K562 (cell line): ENCODE measurements at regions not wholly inside any gene's neighbourhood (a gene's known extent, or its start where the extent isn't known, plus 50 kb on each side); places are given as distances from the start of the nearest gene placed in this dataset.

Source experiments
- ATAC-seq: fragments of 200-7000 bp; cut with Tn5 transposase; 3 replicates; pipeline ENCODE4 v1.9.1; 2020; ENCODE audit warnings: moderate library complexity
- BruUV-seq: library from RNA; stranded (reverse); fragments of 400-500 nt; replicated peaks from 2 replicates; lab custom pipeline; 2021; lab: Mats Ljungman, UMichigan
- CTCF ChIA-PET: fragments of 300-600 bp; formaldehyde crosslinking; extraction: SDS; loops from one replicate; lab custom pipeline; 2021; ENCODE audit warnings: low intra/inter-chr PET ratio; lab: Yijun Ruan, JAX
- POLR2A ChIA-PET: fragments of 300-600, 350-650 bp; sonication (Branson Sonifier 250); formaldehyde crosslinking; extraction: SDS; loops from one replicate; lab custom pipeline; 2021; ENCODE audit warnings: antibody characterized with exemption, inconsistent platforms; lab: Yijun Ruan, JAX
- DNase-seq, 4 experiments: peaks; one replicate each; pipeline versions ENCODE4 v3.0.0 to v3.0.0-alpha.2; 2011 to 2018; ENCODE audit warnings: low spot score in 3 of 4, mixed read lengths in 3 of 4; ENCODE audit errors: extremely low read depth in 1 of 4
- FAIRE-seq: peaks from 2 replicates; lab custom pipeline; 2011; peaks lifted over from hg19 to GRCh38; lab: Jason Lieb, UNC
- H2AFZ ChIP-seq: 2 replicates; pipeline ENCODE4 v1.6.0; 2011; ENCODE audit warnings: low read depth, low read length, control low read depth, inconsistent platforms
- H3K27ac ChIP-seq: fragments of 200-600 bp; 3 replicates; pipeline ENCODE4 v1.8.0; 2011; ENCODE audit warnings: low read depth, mild to moderate bottlenecking, control low read depth, inconsistent platforms, low read length, moderate library complexity, mixed read lengths; ENCODE audit errors: extremely low read depth
- H3K27me3 ChIP-seq, 2 experiments: fragments of 300-600 bp in 1 of 2; 2 replicates in 1 of 2; 3 replicates in 1 of 2; pipeline versions ENCODE4 v1.6.0 to v1.8.0; 2011; ENCODE audit warnings: inconsistent platforms in 2 of 2, low read length in 2 of 2, mild to moderate bottlenecking in 1 of 2, mixed read lengths in 1 of 2, moderate library complexity in 1 of 2; ENCODE audit not compliant: control insufficient read depth in 2 of 2, insufficient read depth in 2 of 2
- H3K36me3 ChIP-seq: fragments of 300-600 bp; 3 replicates; pipeline ENCODE4 v1.8.0; 2011; ENCODE audit warnings: mild to moderate bottlenecking, low read length, inconsistent platforms; ENCODE audit not compliant: control insufficient read depth, insufficient read depth
- H3K4me1 ChIP-seq, 2 experiments: fragments of 200-600 bp in 1 of 2; replicated peaks in 1 of 2; 2 replicates in 1 of 2; 3 replicates in 1 of 2; pipeline versions ENCODE4 v1.5.1 to v1.8.0; 2011; ENCODE audit warnings: inconsistent platforms in 2 of 2, low read length in 2 of 2, mild to moderate bottlenecking in 1 of 2, mixed read lengths in 1 of 2, moderate library complexity in 1 of 2; ENCODE audit not compliant: control insufficient read depth in 2 of 2, insufficient read depth in 2 of 2
- H3K4me2 ChIP-seq: 2 replicates; pipeline ENCODE4 v1.6.1; 2011; ENCODE audit warnings: low read length, control low read depth, inconsistent platforms, mixed read lengths; ENCODE audit not compliant: insufficient read depth
- H3K4me3 ChIP-seq: fragments of 200-600 bp; sonication (generic), shearing (Covaris generic); 2 replicates; pipeline ENCODE4 v1.5.1; 2016; ENCODE audit warnings: control low read depth, inconsistent platforms
- H3K79me2 ChIP-seq: fragments of 200-600 bp; 3 replicates; pipeline ENCODE4 v1.8.0; 2011; ENCODE audit warnings: low read length, inconsistent platforms; ENCODE audit not compliant: control insufficient read depth, insufficient read depth
- H3K9ac ChIP-seq, 2 experiments: 2 replicates each; pipeline versions ENCODE4 v1.6.0 to v1.6.1; 2011; ENCODE audit warnings: low read depth in 2 of 2, low read length in 2 of 2, control low read depth in 1 of 2, inconsistent platforms in 1 of 2, mild to moderate bottlenecking in 1 of 2, mixed read lengths in 1 of 2; ENCODE audit not compliant: insufficient read depth in 1 of 2
- H3K9me1 ChIP-seq: one replicate; pipeline ENCODE4 v1.6.0; 2011; ENCODE audit warnings: inconsistent platforms, mild to moderate bottlenecking, low read length, moderate library complexity; ENCODE audit not compliant: control insufficient read depth, insufficient read depth
- H3K9me3 ChIP-seq: replicated peaks from 2 replicates; pipeline ENCODE4 v1.5.1; 2011; ENCODE audit warnings: low read depth, low read length, inconsistent platforms; ENCODE audit not compliant: control insufficient read depth, insufficient read depth
- H4K20me1 ChIP-seq: replicated peaks from 2 replicates; pipeline ENCODE4 v1.6.1; 2011; ENCODE audit warnings: low read length, inconsistent platforms, mixed read lengths; ENCODE audit not compliant: control insufficient read depth, insufficient read depth
- BRF1 ChIP-seq: IDR thresholded peaks from 3 replicates; pipeline ENCODE4 v1.6.1; 2011; ENCODE audit warnings: borderline replicate concordance, mild to moderate bottlenecking; ENCODE audit not compliant: insufficient read length; ENCODE audit errors: extremely low read depth
- CBFA2T3 ChIP-seq: fragments of 450-650 bp; IDR thresholded peaks from 2 replicates; pipeline ENCODE4 v1.6.1; 2017
- CBX5 ChIP-seq: IDR thresholded peaks from 2 replicates; pipeline ENCODE4 v1.6.1; 2014; ENCODE audit warnings: low read depth, borderline replicate concordance
- CC2D1A ChIP-seq: fragments of 450-650 bp; IDR thresholded peaks from 2 replicates; pipeline ENCODE4 v1.6.1; 2017; ENCODE audit warnings: mild to moderate bottlenecking
- FOSL1 ChIP-seq: fragments of 200-800 bp; sonication (Bioruptor generic); conservative IDR thresholded peaks from 2 replicates; pipeline ENCODE4 v1.6.1; 2016; ENCODE audit warnings: missing genetic modification characterization, missing compliant biosample characterization
- HSF4 ChIP-seq: fragments of 250-450 bp; sonication (Bioruptor Pico); IDR thresholded peaks from 2 replicates; pipeline ENCODE4 v2.1.2; 2022; ENCODE audit warnings: mild to moderate bottlenecking, moderate library complexity, borderline replicate concordance
- RERE ChIP-seq: sonication (generic); formaldehyde crosslinking; IDR thresholded peaks from 2 replicates; pipeline ENCODE4 v1.8.0; 2023; ENCODE audit warnings: missing genetic modification reagents, mild to moderate bottlenecking, borderline replicate concordance
- SMARCA5 ChIP-seq: fragments of 450-650 bp; IDR thresholded peaks from 2 replicates; pipeline ENCODE4 v1.6.1; 2016
- TAL1 ChIP-seq: fragments of 450-650 bp; IDR thresholded peaks from 2 replicates; pipeline ENCODE4 v1.6.1; 2016; ENCODE audit warnings: mild to moderate bottlenecking
- ZNF316 ChIP-seq: fragments of 450-650 bp; IDR thresholded peaks from 2 replicates; pipeline ENCODE4 v1.6.1; 2016
- ZNF586 ChIP-seq: fragments of 450-650 bp; formaldehyde crosslinking; conservative IDR thresholded peaks from 2 replicates; pipeline ENCODE4 v1.4.0; 2020; ENCODE audit warnings: mild to moderate bottlenecking, moderate library complexity
- ZNF717 ChIP-seq: fragments of 250-450 bp; sonication (Bioruptor Pico); IDR thresholded peaks from 2 replicates; pipeline ENCODE4 v1.5.0; 2021
- WGBS: fragments of 100-300 bp; shearing (Covaris generic); methylation state at CpG from one replicate; pipeline ENCODE4 v1.1.6; 2016; ENCODE audit warnings: low coverage, mixed read lengths; ENCODE audit not compliant: insufficient coverage; ENCODE audit errors: missing lambda C conversion rate; 5-methylcytosine and 5-hydroxymethylcytosine counted together
- in situ Hi-C: fragments of 300-500 bp; cut with MboI; formaldehyde crosslinking; loops from 4 replicates; pipeline ENCODE4 v1.15.0; 2018; ENCODE audit warnings: inconsistent platforms, mixed read lengths
- intact Hi-C: fragments of 100-400 bp; cut with micrococcal nuclease; formaldehyde crosslinking; loops from 2 replicates; pipeline ENCODE4 v1.14.2; 2022

- WGBS = 14% methylated on average over 4 of the region's 4 CpGs
- Histone ChIP-seq H3K79me2 (no peaks in the 10 kb centered on the region), H3K4me3 (no peak overlapping the region), H3K9me1 (no peaks in the 10 kb centered on the region), H3K9me3 (no peaks in the 10 kb centered on the region), H3K36me3 (no peaks in the 10 kb centered on the region), H3K9ac (no peak overlapping the region), H4K20me1 (no peaks in the 10 kb centered on the region), H3K27ac (no peak overlapping the region), H3K27me3 (peaks cover 3 to 4% of the 10 kb centered on the region in 2 experiments; a peak in 2 of 5 replicates), H3K4me2 (no peak overlapping the region), H3K4me1 (no peaks in the 10 kb centered on the region), H2AFZ (no peak overlapping the region)
- POLR2A ChIA-PET = no interaction called here
- FAIRE-seq (no peak), ATAC-seq (no peak), DNase-seq (no peak)
- in situ Hi-C loops = no loop called here
- no peak for TF ChIP-seq BRF1
- peak; percentile 39 for TF ChIP-seq FOSL1
- no peak for TF ChIP-seq ZNF316
- intact Hi-C loops = no loop called here
- CTCF ChIA-PET = interaction anchor here (0.7 kb wide), 1 partner anchor 64 kb away, joined by 4 read pairs; no protein-coding TSS in a partner anchor
- no TSS peak for BruUV-seq
Observed at GRCh38 chr5:138686668-138687067, 66.6 kb upstream of the CTNNA1 start.

DNA sequence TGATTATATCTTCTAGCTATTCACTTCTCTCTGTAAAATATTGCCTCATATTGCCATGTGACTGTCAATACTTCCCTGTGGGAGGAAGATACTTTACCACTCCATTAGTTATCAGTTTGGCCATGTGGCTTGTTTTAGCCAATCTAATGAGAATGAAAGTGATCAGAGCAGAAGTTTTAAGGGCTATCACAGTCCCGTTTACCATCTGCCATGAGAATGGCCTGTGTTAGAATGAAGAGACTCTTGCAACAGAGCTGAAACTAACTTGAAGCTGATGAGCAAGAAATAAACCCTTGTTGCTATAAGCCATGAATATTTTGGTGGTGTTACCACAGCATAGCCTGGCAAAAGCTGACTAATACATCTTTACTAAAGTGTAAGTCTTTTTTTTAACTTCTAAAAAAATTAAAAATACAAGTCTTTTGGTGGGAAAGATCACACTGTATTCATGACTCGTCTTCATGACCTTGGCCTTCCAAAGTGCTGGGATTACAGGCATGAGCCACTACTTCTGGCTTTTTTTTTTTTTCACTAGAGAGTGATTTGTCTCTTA is 68.0 kb upstream of the CTNNA1 start:
- Histone ChIP-seq H3K4me2 (no peak overlapping the region), H3K9me3 (no peaks in the 10 kb centered on the region), H3K27ac (no peak overlapping the region), H3K9me1 (no peaks in the 10 kb centered on the region), H2AFZ (no peak overlapping the region), H3K4me1 (no peaks in the 10 kb centered on the region), H4K20me1 (no peaks in the 10 kb centered on the region), H3K36me3 (no peaks in the 10 kb centered on the region), H3K4me3 (no peak overlapping the region), H3K79me2 (no peaks in the 10 kb centered on the region), H3K9ac (no peak overlapping the region), H3K27me3 (peaks cover 3 to 4% of the 10 kb centered on the region in 2 experiments; a peak in 2 of 5 replicates)
- BruUV-seq = no TSS peak
- no peak for ATAC-seq
- in situ Hi-C loops = no loop called here
- WGBS = 0% methylated on average over 2 of the region's 2 CpGs
- DNase-seq = no peak
- no peak for FAIRE-seq
- intact Hi-C loops = no loop called here
- ChIA-PET POLR2A (no interaction called here), CTCF (no interaction called here)
- no peak for TF ChIP-seq CBX5
- TF ChIP-seq TAL1 = 0 out of 2 replicates have a peak, but pooled peaks have one; percentile 9
- no peak for TF ChIP-seq ZNF717 (CRISPR knock-in tag)
- no peak for TF ChIP-seq SMARCA5
- no peak for TF ChIP-seq HSF4
- TF ChIP-seq CBFA2T3 = peak; percentile 23; the same call in 1 of the 2 replicates
- TF ChIP-seq ZNF586 = no peak
- no peak for TF ChIP-seq RERE (CRISPR knock-in tag)
- TF ChIP-seq CC2D1A = no peak
